ENCODE measurements at regions not wholly inside any gene's neighbourhood (a gene's known extent, or its start where the extent isn't known, plus 50 kb on each side); places are given as distances from the start of the nearest gene placed in this dataset.

GRCh38 chr13:78239714-78240113 is 321.1 kb upstream of the EDNRB start:
- Mint-ChIP-seq H3K27ac (no peak overlapping the region), H3K27me3 (no peaks in the 10 kb centered on the region), H3K4me3 (no peak overlapping the region), H3K4me1 (no peaks in the 10 kb centered on the region), H3K9me3 (ENCODE audit: insufficient read depth) (no peaks in the 10 kb centered on the region)
- Histone ChIP-seq H2AFZ (ENCODE audit: insufficient read depth, low read depth, low read length, poor library complexity, severe bottlenecking) (no peak overlapping the region), H3K4me3 (ENCODE audit: control extremely low read depth in 1 of 5, extremely low read depth in 1 of 5, insufficient read depth in 1 of 5, low read depth in 2 of 5, low read length in 4 of 5) (no peak overlapping the region), H3K79me2 (ENCODE audit: control insufficient read depth, insufficient read depth, low read length) (no peaks in the 10 kb centered on the region), H3K4me1 (ENCODE audit: control insufficient read depth in 2 of 2, insufficient read depth in 2 of 2, low read length in 2 of 2) (no peaks in the 10 kb centered on the region), H3K27ac (ENCODE audit: low read length in 2 of 2) (no peak overlapping the region), H3K4me2 (replicated peaks; ENCODE audit: low read depth, low read length, poor library complexity, severe bottlenecking) (no peak overlapping the region), H4K20me1 (ENCODE audit: control insufficient read depth, insufficient read depth, low read length, poor library complexity, severe bottlenecking) (no peaks in the 10 kb centered on the region), H3K27me3 (replicated peaks in 1 of 4; ENCODE audit: control extremely low read depth in 1 of 4, control insufficient read depth in 3 of 4, insufficient read depth in 4 of 4, low read length in 3 of 4) (no peaks in the 10 kb centered on the region), H3K9ac (ENCODE audit: low read length) (no peak overlapping the region), H3K36me3 (replicated peaks in 1 of 2; ENCODE audit: control extremely low read depth in 1 of 2, control insufficient read depth in 1 of 2, extremely low read depth in 1 of 2, insufficient read depth in 2 of 2, low read length in 1 of 2) (no peaks in the 10 kb centered on the region), H3K9me3 (ENCODE audit: control extremely low read depth in 1 of 3, control insufficient read depth in 2 of 3, insufficient read depth in 1 of 3, low read length in 2 of 3) (no peaks in the 10 kb centered on the region)
- intact Hi-C loops (cut with micrococcal nuclease), result loop anchor here (2.0 to 10.0 kb wide), 2 partner anchors 739 to 1305 kb away; no protein-coding TSS in a partner anchor
- ChIA-PET POLR2A (no interaction called here), CTCF (interaction anchor here (1.4 to 2.2 kb wide), 2 partner anchors 102 to 1301 kb away, joined by 3 to 10 read pairs; no protein-coding TSS in a partner anchor)
- DNase-seq, result no peak
- TF ChIP-seq, protein P1, sequence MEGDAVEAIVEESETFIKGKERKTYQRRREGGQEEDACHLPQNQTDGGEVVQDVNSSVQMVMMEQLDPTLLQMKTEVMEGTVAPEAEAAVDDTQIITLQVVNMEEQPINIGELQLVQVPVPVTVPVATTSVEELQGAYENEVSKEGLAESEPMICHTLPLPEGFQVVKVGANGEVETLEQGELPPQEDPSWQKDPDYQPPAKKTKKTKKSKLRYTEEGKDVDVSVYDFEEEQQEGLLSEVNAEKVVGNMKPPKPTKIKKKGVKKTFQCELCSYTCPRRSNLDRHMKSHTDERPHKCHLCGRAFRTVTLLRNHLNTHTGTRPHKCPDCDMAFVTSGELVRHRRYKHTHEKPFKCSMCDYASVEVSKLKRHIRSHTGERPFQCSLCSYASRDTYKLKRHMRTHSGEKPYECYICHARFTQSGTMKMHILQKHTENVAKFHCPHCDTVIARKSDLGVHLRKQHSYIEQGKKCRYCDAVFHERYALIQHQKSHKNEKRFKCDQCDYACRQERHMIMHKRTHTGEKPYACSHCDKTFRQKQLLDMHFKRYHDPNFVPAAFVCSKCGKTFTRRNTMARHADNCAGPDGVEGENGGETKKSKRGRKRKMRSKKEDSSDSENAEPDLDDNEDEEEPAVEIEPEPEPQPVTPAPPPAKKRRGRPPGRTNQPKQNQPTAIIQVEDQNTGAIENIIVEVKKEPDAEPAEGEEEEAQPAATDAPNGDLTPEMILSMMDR (IDR thresholded peaks at IDR 0.05), result no peak
- no peak for ATAC-seq (ENCODE audit: low read depth)
- 88% methylated on average over 2 of the region's 2 CpGs for WGBS (ENCODE audit: insufficient coverage)

GRCh38 chr13:78238911-78239310 is 320.3 kb upstream of the EDNRB start:
- TF ChIP-seq, protein P1 (IDR thresholded peaks at IDR 0.05), result no peak
- TF ChIP-seq EZH2 (IDR thresholded peaks at IDR 0.05; ENCODE audit: borderline replicate concordance, insufficient read depth, low read depth, low read length, poor library complexity, severe bottlenecking), result no peak
- Histone ChIP-seq H3K27ac (ENCODE audit: low read length in 2 of 2) (no peak overlapping the region), H3K4me3 (ENCODE audit: control extremely low read depth in 1 of 5, extremely low read depth in 1 of 5, insufficient read depth in 1 of 5, low read depth in 2 of 5, low read length in 4 of 5) (no peak overlapping the region), H3K36me3 (replicated peaks in 1 of 2; ENCODE audit: control extremely low read depth in 1 of 2, control insufficient read depth in 1 of 2, extremely low read depth in 1 of 2, insufficient read depth in 2 of 2, low read length in 1 of 2) (no peaks in the 10 kb centered on the region), H3K9me3 (ENCODE audit: control extremely low read depth in 1 of 3, control insufficient read depth in 2 of 3, insufficient read depth in 1 of 3, low read length in 2 of 3) (no peaks in the 10 kb centered on the region), H3K4me1 (ENCODE audit: control insufficient read depth in 2 of 2, insufficient read depth in 2 of 2, low read length in 2 of 2) (no peaks in the 10 kb centered on the region), H4K20me1 (ENCODE audit: control insufficient read depth, insufficient read depth, low read length, poor library complexity, severe bottlenecking) (no peaks in the 10 kb centered on the region), H3K27me3 (replicated peaks in 1 of 4; ENCODE audit: control extremely low read depth in 1 of 4, control insufficient read depth in 3 of 4, insufficient read depth in 4 of 4, low read length in 3 of 4) (no peaks in the 10 kb centered on the region), H3K4me2 (replicated peaks; ENCODE audit: low read depth, low read length, poor library complexity, severe bottlenecking) (no peak overlapping the region), H2AFZ (ENCODE audit: insufficient read depth, low read depth, low read length, poor library complexity, severe bottlenecking) (no peak overlapping the region), H3K79me2 (ENCODE audit: control insufficient read depth, insufficient read depth, low read length) (no peaks in the 10 kb centered on the region), H3K9ac (ENCODE audit: low read length) (no peak overlapping the region)
- POLR2A ChIA-PET, result no interaction called here
- intact Hi-C loops (cut with micrococcal nuclease), result no loop called here
- WGBS (ENCODE audit: insufficient coverage), result no CpG with 5 or more reads among the region's 2 CpGs
- Mint-ChIP-seq H3K9me3 (ENCODE audit: insufficient read depth) (no peaks in the 10 kb centered on the region), H3K4me3 (no peak overlapping the region), H3K4me1 (no peaks in the 10 kb centered on the region), H3K27ac (no peak overlapping the region), H3K27me3 (no peaks in the 10 kb centered on the region)
- no peak for DNase-seq
- CTCF ChIA-PET, result no interaction called here
- no peak for ATAC-seq (ENCODE audit: low read depth)

Data from B cell (primary cell).